22Rv1 (cell line): ENCODE measurements at regions not wholly inside any gene's neighbourhood (a gene's known extent, or its start where the extent isn't known, plus 50 kb on each side); places are given as distances from the start of the nearest gene placed in this dataset.

ENCODE experiments used
- ZFX ChIP-seq: fragments of 450-650 bp; IDR thresholded peaks from 2 replicates; pipeline ENCODE4 v1.6.1; 2017; ENCODE audit warnings: antibody characterized with exemption, borderline replicate concordance
- TF ChIP-seq, protein P1 (sequence below): fragments of 450-650 bp; IDR thresholded peaks from 2 replicates; pipeline ENCODE4 v1.5.1; 2017; ENCODE audit warnings: mild to moderate bottlenecking

GRCh38 chr13:59521549-59521948 is 642.2 kb downstream of the DIAPH3 start:
- TF ChIP-seq, protein P1, sequence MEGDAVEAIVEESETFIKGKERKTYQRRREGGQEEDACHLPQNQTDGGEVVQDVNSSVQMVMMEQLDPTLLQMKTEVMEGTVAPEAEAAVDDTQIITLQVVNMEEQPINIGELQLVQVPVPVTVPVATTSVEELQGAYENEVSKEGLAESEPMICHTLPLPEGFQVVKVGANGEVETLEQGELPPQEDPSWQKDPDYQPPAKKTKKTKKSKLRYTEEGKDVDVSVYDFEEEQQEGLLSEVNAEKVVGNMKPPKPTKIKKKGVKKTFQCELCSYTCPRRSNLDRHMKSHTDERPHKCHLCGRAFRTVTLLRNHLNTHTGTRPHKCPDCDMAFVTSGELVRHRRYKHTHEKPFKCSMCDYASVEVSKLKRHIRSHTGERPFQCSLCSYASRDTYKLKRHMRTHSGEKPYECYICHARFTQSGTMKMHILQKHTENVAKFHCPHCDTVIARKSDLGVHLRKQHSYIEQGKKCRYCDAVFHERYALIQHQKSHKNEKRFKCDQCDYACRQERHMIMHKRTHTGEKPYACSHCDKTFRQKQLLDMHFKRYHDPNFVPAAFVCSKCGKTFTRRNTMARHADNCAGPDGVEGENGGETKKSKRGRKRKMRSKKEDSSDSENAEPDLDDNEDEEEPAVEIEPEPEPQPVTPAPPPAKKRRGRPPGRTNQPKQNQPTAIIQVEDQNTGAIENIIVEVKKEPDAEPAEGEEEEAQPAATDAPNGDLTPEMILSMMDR: no peak
- no peak for TF ChIP-seq ZFX
